NCI-H146 (cell line): ENCODE measurements at regions not wholly inside any gene's neighbourhood (a gene's known extent, or its start where the extent isn't known, plus 50 kb on each side); places are given as distances from the start of the nearest gene placed in this dataset.
"Not testable (repeated sequence)": the region's sequence is repeated elsewhere in the genome, so short reads cannot be mapped to it uniquely, and the experiment has no call there.

Experiments used
- DNase-seq: peaks from one replicate; lab custom pipeline; 2025; lab: John Stamatoyannopoulos, UW

GRCh38 chr13:65808061-65808460 lies 1422.1 kb downstream of the PCDH9 start:
- DNase-seq, result no peak

GRCh38 chr13:65803530-65804392 lies 1426.4 kb downstream of the PCDH9 start:
- no peak for DNase-seq

GRCh38 chr13:65789815-65790214 lies 1440.3 kb downstream of the PCDH9 start:
- no peak for DNase-seq

GRCh38 chr13:65787082-65787481 lies 1443.1 kb downstream of the PCDH9 start:
- DNase-seq, result no peak

GRCh38 chr13:65784088-65784816 lies 1445.9 kb downstream of the PCDH9 start:
- DNase-seq, result no peak

- no peak for DNase-seq
These were observed 1446.8 kb downstream of the PCDH9 start for GRCh38 chr13:65783383-65783782.

GRCh38 chr13:65771704-65772313 lies 1458.3 kb downstream of the PCDH9 start:
- DNase-seq, result not testable (repeated sequence)

GRCh38 chr13:65768545-65768944 lies 1461.6 kb downstream of the PCDH9 start:
- no peak for DNase-seq

GRCh38 chr13:65763811-65764210 lies 1466.3 kb downstream of the PCDH9 start:
- no peak for DNase-seq

- DNase-seq, result no peak
These were observed 1468.1 kb downstream of the PCDH9 start for GRCh38 chr13:65762012-65762411.

GRCh38 chr13:65756071-65756671 lies 1474.0 kb downstream of the PCDH9 start:
- no peak for DNase-seq

- DNase-seq, result no peak
These were observed 1481.9 kb downstream of the PCDH9 start for GRCh38 chr13:65748227-65748626.

- no peak for DNase-seq
These were observed 1483.7 kb downstream of the PCDH9 start for GRCh38 chr13:65746406-65746921.

- DNase-seq, result no peak
These were observed 1485.3 kb downstream of the PCDH9 start for GRCh38 chr13:65744836-65745235.

GRCh38 chr13:65733110-65733509 lies 1497.0 kb downstream of the PCDH9 start:
- DNase-seq, result no peak

GRCh38 chr13:65727070-65727469 lies 1503.1 kb downstream of the PCDH9 start:
- no peak for DNase-seq

GRCh38 chr13:65725006-65725405 lies 1505.1 kb downstream of the PCDH9 start:
- DNase-seq, result no peak

GRCh38 chr13:65724226-65724625 lies 1505.9 kb downstream of the PCDH9 start:
- no peak for DNase-seq

- DNase-seq, result no peak
These were observed 1507.6 kb downstream of the PCDH9 start for GRCh38 chr13:65722506-65722905.

GRCh38 chr13:65719831-65720230 lies 1510.3 kb downstream of the PCDH9 start:
- DNase-seq, result no peak

- no peak for DNase-seq
These were observed 1519.6 kb downstream of the PCDH9 start for GRCh38 chr13:65710514-65710913.

GRCh38 chr13:65697843-65698242 lies 1532.3 kb downstream of the PCDH9 start:
- no peak for DNase-seq
